ENCODE measurements at regions not wholly inside any gene's neighbourhood (a gene's known extent, or its start where the extent isn't known, plus 50 kb on each side); places are given as distances from the start of the nearest gene placed in this dataset.

DNA sequence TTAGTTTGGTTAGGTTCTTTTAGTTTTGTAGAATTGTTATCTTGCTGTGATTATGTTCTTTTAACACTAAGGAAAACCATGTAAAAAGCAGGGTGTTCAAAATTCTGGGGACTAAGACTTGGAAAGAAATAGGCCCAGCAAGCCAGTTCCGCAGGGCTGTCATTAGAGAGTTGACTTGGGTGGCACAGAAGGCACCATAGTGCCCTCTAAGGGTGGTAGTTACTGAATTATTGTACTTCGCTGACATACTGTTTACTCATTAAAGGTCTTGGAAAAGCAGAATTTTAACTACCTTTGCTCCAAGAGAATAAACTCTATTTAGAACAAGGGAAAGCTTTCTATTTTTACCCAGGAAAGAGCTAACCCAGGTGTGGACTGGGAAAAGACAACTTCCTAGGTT is 86.5 kb downstream of the OTUD1 start:
- no peaks in the 10 kb centered on the region for H3K36me3 Mint-ChIP-seq (ENCODE audit: low read depth, unreplicated experiment)
- H3K4me1 Mint-ChIP-seq (ENCODE audit: low read depth, unreplicated experiment), result no peaks in the 10 kb centered on the region
- no peaks in the 10 kb centered on the region for H3K9me3 Mint-ChIP-seq (ENCODE audit: unreplicated experiment)
- Histone ChIP-seq H3K4me3 (ENCODE audit: insufficient read depth, low read depth, low read length) (no peak overlapping the region), H3K27ac (ENCODE audit: low read depth, low read length) (no peak overlapping the region), H3K36me3 (ENCODE audit: insufficient read depth, low read length) (no peaks in the 10 kb centered on the region), H2AFZ (ENCODE audit: low read depth, low read length) (no peak overlapping the region), H4K20me1 (ENCODE audit: insufficient read depth, low read length) (no peaks in the 10 kb centered on the region), H3K79me2 (ENCODE audit: insufficient read depth, low read length) (no peaks in the 10 kb centered on the region), H3K9me3 (ENCODE audit: insufficient read depth, low read depth, low read length) (no peaks in the 10 kb centered on the region), H3K27me3 (ENCODE audit: insufficient read depth, low read length) (no peaks in the 10 kb centered on the region), H3K9ac (ENCODE audit: low read length) (no peak overlapping the region), H3K4me2 (ENCODE audit: low read length) (no peak overlapping the region), H3K4me1 (ENCODE audit: insufficient read depth, low read length) (no peaks in the 10 kb centered on the region)
- no peak overlapping the region for H3K27ac Mint-ChIP-seq (ENCODE audit: unreplicated experiment)
- DNase-seq (ENCODE audit: low read depth) (no peak), FAIRE-seq (no peak)
- no peak overlapping the region for H3K4me3 Mint-ChIP-seq (ENCODE audit: unreplicated experiment)
- peaks cover 14% of the 10 kb centered on the region for H3K27me3 Mint-ChIP-seq (ENCODE audit: low read depth, unreplicated experiment)
- TF ChIP-seq EZH2 (IDR thresholded peaks at IDR 0.05; ENCODE audit: insufficient read depth, low read length), result no peak
- TF ChIP-seq, protein P1, sequence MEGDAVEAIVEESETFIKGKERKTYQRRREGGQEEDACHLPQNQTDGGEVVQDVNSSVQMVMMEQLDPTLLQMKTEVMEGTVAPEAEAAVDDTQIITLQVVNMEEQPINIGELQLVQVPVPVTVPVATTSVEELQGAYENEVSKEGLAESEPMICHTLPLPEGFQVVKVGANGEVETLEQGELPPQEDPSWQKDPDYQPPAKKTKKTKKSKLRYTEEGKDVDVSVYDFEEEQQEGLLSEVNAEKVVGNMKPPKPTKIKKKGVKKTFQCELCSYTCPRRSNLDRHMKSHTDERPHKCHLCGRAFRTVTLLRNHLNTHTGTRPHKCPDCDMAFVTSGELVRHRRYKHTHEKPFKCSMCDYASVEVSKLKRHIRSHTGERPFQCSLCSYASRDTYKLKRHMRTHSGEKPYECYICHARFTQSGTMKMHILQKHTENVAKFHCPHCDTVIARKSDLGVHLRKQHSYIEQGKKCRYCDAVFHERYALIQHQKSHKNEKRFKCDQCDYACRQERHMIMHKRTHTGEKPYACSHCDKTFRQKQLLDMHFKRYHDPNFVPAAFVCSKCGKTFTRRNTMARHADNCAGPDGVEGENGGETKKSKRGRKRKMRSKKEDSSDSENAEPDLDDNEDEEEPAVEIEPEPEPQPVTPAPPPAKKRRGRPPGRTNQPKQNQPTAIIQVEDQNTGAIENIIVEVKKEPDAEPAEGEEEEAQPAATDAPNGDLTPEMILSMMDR (IDR thresholded peaks at IDR 0.05; ENCODE audit: insufficient read depth, low read depth, low read length), result no peak

DNA sequence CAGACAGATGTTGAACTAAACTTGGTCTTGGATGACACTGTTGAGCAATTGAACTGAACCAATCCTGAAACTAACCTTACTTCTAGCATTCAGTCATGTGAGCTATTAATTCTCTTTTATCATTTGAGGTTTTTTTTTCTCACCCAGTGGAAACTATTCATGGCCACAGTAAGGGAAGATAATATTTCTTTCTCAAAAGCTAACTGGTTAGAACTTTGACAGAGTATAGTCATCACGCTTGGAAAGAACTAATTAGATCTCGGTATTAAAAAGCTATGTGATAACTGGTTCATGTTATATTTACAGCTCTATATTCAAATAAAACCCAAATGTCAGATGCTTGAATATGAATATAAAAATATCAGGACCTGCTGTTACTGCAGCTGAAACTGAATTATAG is 89.5 kb downstream of the OTUD1 start:
- peaks cover 6% of the 10 kb centered on the region for H3K27me3 Mint-ChIP-seq (ENCODE audit: low read depth, unreplicated experiment)
- no peak for DNase-seq (ENCODE audit: low read depth)
- no peak overlapping the region for H3K27ac ChIP-seq (ENCODE audit: low read depth, low read length)
- H3K4me3 Mint-ChIP-seq (ENCODE audit: unreplicated experiment), result no peak overlapping the region
- no peak overlapping the region for H3K27ac Mint-ChIP-seq (ENCODE audit: unreplicated experiment)
- H3K9ac ChIP-seq (ENCODE audit: low read length), result no peak overlapping the region
- no peak overlapping the region for H3K4me2 ChIP-seq (ENCODE audit: low read length)
- no peaks in the 10 kb centered on the region for H3K36me3 Mint-ChIP-seq (ENCODE audit: low read depth, unreplicated experiment)
- H4K20me1 ChIP-seq (ENCODE audit: insufficient read depth, low read length), result no peaks in the 10 kb centered on the region
- H3K4me1 ChIP-seq (ENCODE audit: insufficient read depth, low read length), result no peaks in the 10 kb centered on the region
- no peaks in the 10 kb centered on the region for H3K9me3 ChIP-seq (ENCODE audit: insufficient read depth, low read depth, low read length)
- no peak for FAIRE-seq
- H3K4me3 ChIP-seq (ENCODE audit: insufficient read depth, low read depth, low read length), result no peak overlapping the region
- H3K9me3 Mint-ChIP-seq (ENCODE audit: unreplicated experiment), result no peaks in the 10 kb centered on the region
- no peaks in the 10 kb centered on the region for H3K79me2 ChIP-seq (ENCODE audit: insufficient read depth, low read length)
- H2AFZ ChIP-seq (ENCODE audit: low read depth, low read length), result no peak overlapping the region
- H3K27me3 ChIP-seq (ENCODE audit: insufficient read depth, low read length), result peaks cover 7% of the 10 kb centered on the region
- TF ChIP-seq EZH2 (IDR thresholded peaks at IDR 0.05; ENCODE audit: insufficient read depth, low read length), result no peak
- TF ChIP-seq, protein P1 (IDR thresholded peaks at IDR 0.05; ENCODE audit: insufficient read depth, low read depth, low read length), result no peak
- H3K36me3 ChIP-seq (ENCODE audit: insufficient read depth, low read length), result no peaks in the 10 kb centered on the region
- no peaks in the 10 kb centered on the region for H3K4me1 Mint-ChIP-seq (ENCODE audit: low read depth, unreplicated experiment)

DNA sequence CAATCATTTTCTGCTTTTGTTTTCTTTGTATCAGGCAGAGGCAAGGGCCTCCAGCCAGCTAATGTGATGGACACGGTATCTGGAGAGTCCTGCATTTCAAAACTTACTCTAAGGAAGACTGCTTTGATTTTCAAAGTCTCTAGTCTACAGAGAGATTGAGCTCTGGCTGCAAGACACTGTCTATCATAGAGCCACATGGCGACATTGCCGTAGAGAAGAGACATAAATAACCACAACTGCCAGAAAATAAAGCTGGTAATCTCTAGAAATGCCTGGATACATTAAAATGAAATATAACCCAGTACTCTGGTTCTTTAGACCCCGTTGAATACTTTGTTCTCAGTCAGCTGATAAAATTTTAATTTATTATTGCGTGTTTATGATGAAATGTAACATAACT is 90.8 kb downstream of the OTUD1 start:
- H3K4me1 ChIP-seq (ENCODE audit: insufficient read depth, low read length), result no peaks in the 10 kb centered on the region
- H3K9me3 ChIP-seq (ENCODE audit: insufficient read depth, low read depth, low read length), result no peaks in the 10 kb centered on the region
- H3K36me3 ChIP-seq (ENCODE audit: insufficient read depth, low read length), result no peaks in the 10 kb centered on the region
- H3K27ac ChIP-seq (ENCODE audit: low read depth, low read length), result no peak overlapping the region
- H3K27me3 Mint-ChIP-seq (ENCODE audit: low read depth, unreplicated experiment), result peaks cover 3% of the 10 kb centered on the region
- no peaks in the 10 kb centered on the region for H4K20me1 ChIP-seq (ENCODE audit: insufficient read depth, low read length)
- FAIRE-seq, result no peak
- no peak overlapping the region for H3K9ac ChIP-seq (ENCODE audit: low read length)
- no peak overlapping the region for H3K4me3 ChIP-seq (ENCODE audit: insufficient read depth, low read depth, low read length)
- H3K4me1 Mint-ChIP-seq (ENCODE audit: low read depth, unreplicated experiment), result no peaks in the 10 kb centered on the region
- H3K27ac Mint-ChIP-seq (ENCODE audit: unreplicated experiment), result no peak overlapping the region
- no peak overlapping the region for H2AFZ ChIP-seq (ENCODE audit: low read depth, low read length)
- no peaks in the 10 kb centered on the region for H3K79me2 ChIP-seq (ENCODE audit: insufficient read depth, low read length)
- TF ChIP-seq, protein P1 (IDR thresholded peaks at IDR 0.05; ENCODE audit: insufficient read depth, low read depth, low read length), result no peak
- TF ChIP-seq EZH2 (IDR thresholded peaks at IDR 0.05; ENCODE audit: insufficient read depth, low read length), result no peak
- no peaks in the 10 kb centered on the region for H3K9me3 Mint-ChIP-seq (ENCODE audit: unreplicated experiment)
- H3K36me3 Mint-ChIP-seq (ENCODE audit: low read depth, unreplicated experiment), result no peaks in the 10 kb centered on the region
- H3K4me3 Mint-ChIP-seq (ENCODE audit: unreplicated experiment), result no peak overlapping the region
- no peak for DNase-seq (ENCODE audit: low read depth)
- no peak overlapping the region for H3K4me2 ChIP-seq (ENCODE audit: low read length)
- H3K27me3 ChIP-seq (ENCODE audit: insufficient read depth, low read length), result peaks cover 7% of the 10 kb centered on the region

Measured in astrocyte (in vitro differentiated cells and primary cell).